ENCODE measurements at regions not wholly inside any gene's neighbourhood (a gene's known extent, or its start where the extent isn't known, plus 50 kb on each side); places are given as distances from the start of the nearest gene placed in this dataset.
"Not testable (repeated sequence)": the region's sequence is repeated elsewhere in the genome, so short reads cannot be mapped to it uniquely, and the experiment has no call there.

- H3K79me2 ChIP-seq (ENCODE audit: control insufficient read depth, insufficient read depth, low read length), result no peaks in the 10 kb centered on the region
- H2BK5ac ChIP-seq (ENCODE audit: low read length), result no peak overlapping the region
- no peaks in the 10 kb centered on the region for H3K36me3 ChIP-seq (ENCODE audit: control insufficient read depth, insufficient read depth, low read length)
- H3K4me1 ChIP-seq (ENCODE audit: control insufficient read depth, low read depth, low read length), result no peaks in the 10 kb centered on the region
- H2BK120ac ChIP-seq (ENCODE audit: low read depth, low read length), result no peak overlapping the region
- DNase-seq, result no peak
- H3K18ac ChIP-seq (ENCODE audit: low read length), result no peak overlapping the region
- H4K5ac ChIP-seq (ENCODE audit: low read length), result no peak overlapping the region
- no CpG with 5 or more reads among the region's 1 CpG for WGBS (ENCODE audit: extremely low coverage, insufficient coverage, low lambda C conversion rate)
- no peak overlapping the region for H3K9ac ChIP-seq (ENCODE audit: low read length)
- no peak overlapping the region for H2AK5ac ChIP-seq (ENCODE audit: low read length)
- H3K56ac ChIP-seq (ENCODE audit: low read length), result no peak overlapping the region
- H3K27me3 ChIP-seq (ENCODE audit: insufficient read depth, low read length, poor library complexity), result no peaks in the 10 kb centered on the region
- no peak overlapping the region for H2BK15ac ChIP-seq (replicated peaks; ENCODE audit: low read depth)
- H3K79me1 ChIP-seq (ENCODE audit: low read length), result no peaks in the 10 kb centered on the region
- no peak overlapping the region for H3K27ac ChIP-seq (ENCODE audit: low read depth, low read length)
- H3K4me2 ChIP-seq (ENCODE audit: low read length), result no peak overlapping the region
- no peak overlapping the region for H3K4me3 ChIP-seq (ENCODE audit: low read length)
- no peak overlapping the region for H4K8ac ChIP-seq (ENCODE audit: low read depth, low read length)
- H3K23ac ChIP-seq (ENCODE audit: low read length), result no peak overlapping the region
- no peak overlapping the region for H3K4ac ChIP-seq (ENCODE audit: low read depth, low read length)
Observed at GRCh38 chr5:104840284-104840683, 1277.7 kb upstream of the NUDT12 start.

- H3K79me1 ChIP-seq (ENCODE audit: low read length); H3K4me3 ChIP-seq (ENCODE audit: low read length); H2BK5ac ChIP-seq (ENCODE audit: low read length); H3K79me2 ChIP-seq (ENCODE audit: control insufficient read depth, insufficient read depth, low read length); H3K27ac ChIP-seq (ENCODE audit: low read depth, low read length); H3K4ac ChIP-seq (ENCODE audit: low read depth, low read length); H3K56ac ChIP-seq (ENCODE audit: low read length); H3K36me3 ChIP-seq (ENCODE audit: control insufficient read depth, insufficient read depth, low read length); H3K27me3 ChIP-seq (ENCODE audit: insufficient read depth, low read length, poor library complexity); H3K4me1 ChIP-seq (ENCODE audit: control insufficient read depth, low read depth, low read length); H2BK120ac ChIP-seq (ENCODE audit: low read depth, low read length); H2AK5ac ChIP-seq (ENCODE audit: low read length); DNase-seq; H4K5ac ChIP-seq (ENCODE audit: low read length); H3K18ac ChIP-seq (ENCODE audit: low read length); H3K9ac ChIP-seq (ENCODE audit: low read length); H4K8ac ChIP-seq (ENCODE audit: low read depth, low read length); H3K23ac ChIP-seq (ENCODE audit: low read length); H3K4me2 ChIP-seq (ENCODE audit: low read length); H2BK15ac ChIP-seq (replicated peaks; ENCODE audit: low read depth): not testable (repeated sequence)
- no CpG with 5 or more reads among the region's 3 CpGs for WGBS (ENCODE audit: extremely low coverage, insufficient coverage, low lambda C conversion rate)
Observed at GRCh38 chr5:104831515-104831914, 1268.9 kb upstream of the NUDT12 start.

- H2BK5ac ChIP-seq (ENCODE audit: low read length), result no peak overlapping the region
- H3K79me1 ChIP-seq (ENCODE audit: low read length), result no peaks in the 10 kb centered on the region
- no peak overlapping the region for H3K4me3 ChIP-seq (ENCODE audit: low read length)
- H3K9ac ChIP-seq (ENCODE audit: low read length), result no peak overlapping the region
- no peak overlapping the region for H3K4me2 ChIP-seq (ENCODE audit: low read length)
- H3K4me1 ChIP-seq (ENCODE audit: control insufficient read depth, low read depth, low read length), result no peaks in the 10 kb centered on the region
- H3K56ac ChIP-seq (ENCODE audit: low read length), result no peak overlapping the region
- no peak overlapping the region for H3K4ac ChIP-seq (ENCODE audit: low read depth, low read length)
- H2BK120ac ChIP-seq (ENCODE audit: low read depth, low read length), result no peak overlapping the region
- no peaks in the 10 kb centered on the region for H3K27me3 ChIP-seq (ENCODE audit: insufficient read depth, low read length, poor library complexity)
- no peak overlapping the region for H2BK15ac ChIP-seq (replicated peaks; ENCODE audit: low read depth)
- H3K18ac ChIP-seq (ENCODE audit: low read length), result no peak overlapping the region
- no peak overlapping the region for H4K5ac ChIP-seq (ENCODE audit: low read length)
- no peak for DNase-seq
- no peak overlapping the region for H4K8ac ChIP-seq (ENCODE audit: low read depth, low read length)
- no peak overlapping the region for H3K23ac ChIP-seq (ENCODE audit: low read length)
- H3K79me2 ChIP-seq (ENCODE audit: control insufficient read depth, insufficient read depth, low read length), result no peaks in the 10 kb centered on the region
- no peak overlapping the region for H3K27ac ChIP-seq (ENCODE audit: low read depth, low read length)
- no peak overlapping the region for H2AK5ac ChIP-seq (ENCODE audit: low read length)
- H3K36me3 ChIP-seq (ENCODE audit: control insufficient read depth, insufficient read depth, low read length), result no peaks in the 10 kb centered on the region
Observed at GRCh38 chr5:104821606-104822005, 1259.0 kb upstream of the NUDT12 start.

GRCh38 chr5:104817127-104817526 is 1254.5 kb upstream of the NUDT12 start:
- no peaks in the 10 kb centered on the region for H3K79me1 ChIP-seq (ENCODE audit: low read length)
- no peak overlapping the region for H4K8ac ChIP-seq (ENCODE audit: low read depth, low read length)
- no peak overlapping the region for H4K5ac ChIP-seq (ENCODE audit: low read length)
- no peak overlapping the region for H2BK5ac ChIP-seq (ENCODE audit: low read length)
- H3K56ac ChIP-seq (ENCODE audit: low read length), result no peak overlapping the region
- no peaks in the 10 kb centered on the region for H3K4me1 ChIP-seq (ENCODE audit: control insufficient read depth, low read depth, low read length)
- H3K27me3 ChIP-seq (ENCODE audit: insufficient read depth, low read length, poor library complexity), result no peaks in the 10 kb centered on the region
- no peak overlapping the region for H3K18ac ChIP-seq (ENCODE audit: low read length)
- H3K36me3 ChIP-seq (ENCODE audit: control insufficient read depth, insufficient read depth, low read length), result no peaks in the 10 kb centered on the region
- H2BK15ac ChIP-seq (replicated peaks; ENCODE audit: low read depth), result no peak overlapping the region
- no peaks in the 10 kb centered on the region for H3K79me2 ChIP-seq (ENCODE audit: control insufficient read depth, insufficient read depth, low read length)
- no peak overlapping the region for H2AK5ac ChIP-seq (ENCODE audit: low read length)
- WGBS (ENCODE audit: extremely low coverage, insufficient coverage, low lambda C conversion rate), result no CpG with 5 or more reads among the region's 1 CpG
- H2BK120ac ChIP-seq (ENCODE audit: low read depth, low read length), result no peak overlapping the region
- H3K4me2 ChIP-seq (ENCODE audit: low read length), result no peak overlapping the region
- H3K9ac ChIP-seq (ENCODE audit: low read length), result no peak overlapping the region
- no peak overlapping the region for H3K4ac ChIP-seq (ENCODE audit: low read depth, low read length)
- H3K27ac ChIP-seq (ENCODE audit: low read depth, low read length), result no peak overlapping the region
- no peak overlapping the region for H3K23ac ChIP-seq (ENCODE audit: low read length)
- DNase-seq, result no peak
- H3K4me3 ChIP-seq (ENCODE audit: low read length), result no peak overlapping the region

GRCh38 chr5:104815212-104815611 is 1252.6 kb upstream of the NUDT12 start:
- no peak for DNase-seq
- no peak overlapping the region for H2BK120ac ChIP-seq (ENCODE audit: low read depth, low read length)
- H3K23ac ChIP-seq (ENCODE audit: low read length), result no peak overlapping the region
- H4K5ac ChIP-seq (ENCODE audit: low read length), result no peak overlapping the region
- H3K36me3 ChIP-seq (ENCODE audit: control insufficient read depth, insufficient read depth, low read length), result no peaks in the 10 kb centered on the region
- no peak overlapping the region for H3K18ac ChIP-seq (ENCODE audit: low read length)
- no peaks in the 10 kb centered on the region for H3K79me1 ChIP-seq (ENCODE audit: low read length)
- H3K4me3 ChIP-seq (ENCODE audit: low read length), result no peak overlapping the region
- no peaks in the 10 kb centered on the region for H3K27me3 ChIP-seq (ENCODE audit: insufficient read depth, low read length, poor library complexity)
- no peak overlapping the region for H3K4me2 ChIP-seq (ENCODE audit: low read length)
- no peak overlapping the region for H3K27ac ChIP-seq (ENCODE audit: low read depth, low read length)
- no peak overlapping the region for H2BK5ac ChIP-seq (ENCODE audit: low read length)
- H3K56ac ChIP-seq (ENCODE audit: low read length), result no peak overlapping the region
- whole genome bisulfite sequencing (ENCODE audit: extremely low coverage, insufficient coverage, low lambda C conversion rate), result no CpG with 5 or more reads among the region's 1 CpG
- H2AK5ac ChIP-seq (ENCODE audit: low read length), result no peak overlapping the region
- H3K79me2 ChIP-seq (ENCODE audit: control insufficient read depth, insufficient read depth, low read length), result no peaks in the 10 kb centered on the region
- H3K4ac ChIP-seq (ENCODE audit: low read depth, low read length), result no peak overlapping the region
- no peak overlapping the region for H3K9ac ChIP-seq (ENCODE audit: low read length)
- no peak overlapping the region for H2BK15ac ChIP-seq (replicated peaks; ENCODE audit: low read depth)
- no peak overlapping the region for H4K8ac ChIP-seq (ENCODE audit: low read depth, low read length)
- H3K4me1 ChIP-seq (ENCODE audit: control insufficient read depth, low read depth, low read length), result no peaks in the 10 kb centered on the region

- DNase-seq, result peak; percentile 71
- WGBS (ENCODE audit: extremely low coverage, insufficient coverage, low lambda C conversion rate), result no CpG with 5 or more reads among the region's 4 CpGs
Observed at GRCh38 chr5:104800440-104801048, 1238.0 kb upstream of the NUDT12 start.

More at GRCh38 chr5:104800440-104801048, 1238.0 kb upstream of the NUDT12 start:
- no peak overlapping the region for H2AK5ac ChIP-seq (ENCODE audit: low read length)
- H3K4me2 ChIP-seq (ENCODE audit: low read length), result no peak overlapping the region
- H3K79me2 ChIP-seq (ENCODE audit: control insufficient read depth, insufficient read depth, low read length), result no peaks in the 10 kb centered on the region
- H3K27ac ChIP-seq (ENCODE audit: low read depth, low read length), result no peak overlapping the region
- no peak overlapping the region for H3K4me3 ChIP-seq (ENCODE audit: low read length)
- no peak overlapping the region for H2BK15ac ChIP-seq (replicated peaks; ENCODE audit: low read depth)
- H3K56ac ChIP-seq (ENCODE audit: low read length), result no peak overlapping the region
- H2BK5ac ChIP-seq (ENCODE audit: low read length), result no peak overlapping the region
- H4K5ac ChIP-seq (ENCODE audit: low read length), result no peak overlapping the region
- no peaks in the 10 kb centered on the region for H3K4me1 ChIP-seq (ENCODE audit: control insufficient read depth, low read depth, low read length)
- H3K9ac ChIP-seq (ENCODE audit: low read length), result no peak overlapping the region
- H3K18ac ChIP-seq (ENCODE audit: low read length), result no peak overlapping the region
- no peak overlapping the region for H4K8ac ChIP-seq (ENCODE audit: low read depth, low read length)
- H3K23ac ChIP-seq (ENCODE audit: low read length), result no peak overlapping the region
- no peak overlapping the region for H2BK120ac ChIP-seq (ENCODE audit: low read depth, low read length)
- no peaks in the 10 kb centered on the region for H3K27me3 ChIP-seq (ENCODE audit: insufficient read depth, low read length, poor library complexity)
- H3K36me3 ChIP-seq (ENCODE audit: control insufficient read depth, insufficient read depth, low read length), result no peaks in the 10 kb centered on the region
- no peak overlapping the region for H3K4ac ChIP-seq (ENCODE audit: low read depth, low read length)
- H3K79me1 ChIP-seq (ENCODE audit: low read length), result no peaks in the 10 kb centered on the region
